Body of pancreas (tissue), 4 donors: ENCODE measurements at regions not wholly inside any gene's neighbourhood (a gene's known extent, or its start where the extent isn't known, plus 50 kb on each side); places are given as distances from the start of the nearest gene placed in this dataset.

ENCODE experiments used
- CTCF ChIP-seq, 7 experiments: fragments of 450-650 bp in 4 of 7; fragments of 200-600 bp in 3 of 7; sonication (generic) in 3 of 7; IDR thresholded peaks; one replicate each; pipeline ENCODE4 v1.5.1; 2016 to 2019; ENCODE audit warnings: antibody characterized with exemption in 7 of 7
- POLR2A ChIP-seq, 3 donors: fragments of 450-650 bp; IDR thresholded peaks; one replicate each; pipeline ENCODE4 v1.6.1; 2016; ENCODE audit warnings: antibody characterized with exemption in 3 of 3, mild to moderate bottlenecking in 2 of 3

- TF ChIP-seq CTCF (IDR thresholded peaks at IDR 0.05) (no peak), POLR2A (IDR thresholded peaks at IDR 0.05) (no peak)
Measured at GRCh38 chr7:35546691-35547429, 148.1 kb downstream of the HERPUD2 start.
